ENCODE measurements at regions not wholly inside any gene's neighbourhood (a gene's known extent, or its start where the extent isn't known, plus 50 kb on each side); places are given as distances from the start of the nearest gene placed in this dataset.
"Not testable (repeated sequence)": the region's sequence is repeated elsewhere in the genome, so short reads cannot be mapped to it uniquely, and the experiment has no call there.

DNA sequence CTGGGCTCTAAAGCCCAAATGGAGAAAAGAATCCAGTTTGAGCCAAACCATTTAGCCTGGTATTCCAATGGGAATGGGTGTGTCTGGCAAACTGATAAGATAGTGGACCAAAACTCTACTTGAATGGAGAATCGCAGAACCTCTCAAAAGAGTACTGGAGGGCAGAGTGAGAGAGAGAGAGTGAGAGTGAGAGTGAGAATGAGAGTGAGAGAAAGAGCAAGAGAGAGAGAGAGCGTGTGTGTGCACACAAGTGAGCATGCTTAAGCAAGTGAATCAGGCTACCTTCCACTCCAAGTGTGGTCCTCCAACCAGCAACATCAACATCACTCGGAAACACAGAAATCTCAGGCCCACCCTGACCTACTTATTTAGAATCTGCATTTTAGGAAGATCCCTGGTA is 58.8 kb downstream of the UQCRFS1 start:
- no peak for DNase-seq (ENCODE audit: low read depth in 2 of 2)

DNA sequence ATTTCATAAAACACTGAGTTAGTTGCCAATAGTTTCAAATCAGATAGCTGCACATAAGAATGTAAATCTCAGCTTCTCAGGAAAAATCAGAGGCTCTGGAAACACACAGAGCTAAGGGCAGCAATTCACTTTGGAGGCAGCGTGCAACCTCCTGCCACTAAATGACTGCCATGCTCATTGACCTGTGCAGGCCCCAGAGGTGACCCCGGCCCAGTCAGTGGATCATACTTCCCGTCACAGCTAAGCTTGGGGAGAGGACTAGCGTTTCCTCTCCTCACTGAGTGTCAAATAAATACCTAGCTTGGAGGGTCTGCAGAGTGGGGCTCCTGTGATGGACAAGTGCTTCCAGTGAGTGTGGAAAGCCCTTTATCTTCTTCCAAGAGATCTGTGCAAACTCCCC is 67.2 kb downstream of the UQCRFS1 start:
- no peak for DNase-seq (ENCODE audit: low read depth in 2 of 2)

- no peak for DNase-seq (ENCODE audit: low read depth in 2 of 2)
Observed at GRCh38 chr19:29143183-29143582, 69.8 kb downstream of the UQCRFS1 start.

DNA sequence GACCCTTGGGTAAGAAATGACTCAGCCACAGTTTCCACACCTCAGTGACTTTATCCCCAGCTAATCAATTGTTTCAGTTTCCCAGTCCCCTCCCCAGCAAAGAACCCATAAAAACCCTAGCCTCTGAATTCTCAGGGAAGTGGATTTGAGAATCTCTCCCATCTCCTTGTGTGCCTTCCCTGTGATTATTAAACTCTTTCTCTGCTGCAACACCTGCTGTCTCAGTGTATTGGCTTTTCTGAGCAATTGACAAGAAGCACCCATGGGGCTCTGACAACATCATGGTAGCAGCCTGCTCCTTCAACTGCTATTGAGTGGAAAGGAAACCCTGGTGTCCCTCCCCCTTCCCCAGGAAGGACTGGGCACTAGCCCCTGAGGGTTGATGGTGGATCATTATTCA is 73.7 kb downstream of the UQCRFS1 start:
- DNase-seq (ENCODE audit: low read depth in 2 of 2) = no peak

DNA sequence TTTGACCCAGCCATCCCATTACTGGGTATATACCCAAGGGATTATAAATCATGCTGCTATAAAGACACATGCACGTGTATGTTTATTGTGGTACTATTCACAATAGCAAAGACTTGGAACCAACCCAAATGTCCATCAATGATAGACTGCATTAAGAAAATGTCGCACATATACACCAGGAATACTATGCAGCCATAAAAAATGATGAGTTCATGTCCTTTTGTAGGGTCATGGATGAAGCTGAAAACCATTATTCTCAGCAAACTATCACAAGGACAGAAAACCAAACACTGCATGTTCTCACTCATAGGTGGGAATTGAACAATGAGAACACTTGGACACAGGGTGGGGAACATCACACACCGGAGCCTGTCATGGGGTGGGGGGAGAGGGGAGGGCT is 74.7 kb downstream of the UQCRFS1 start:
- not testable (repeated sequence) for DNase-seq (ENCODE audit: low read depth in 2 of 2)

GRCh38 chr19:29131456-29131855 is 81.5 kb downstream of the UQCRFS1 start:
- no peak for DNase-seq (ENCODE audit: low read depth in 2 of 2)

- no peak for DNase-seq (ENCODE audit: low read depth in 2 of 2)
Observed at GRCh38 chr19:29129148-29129547, 83.8 kb downstream of the UQCRFS1 start.

DNA sequence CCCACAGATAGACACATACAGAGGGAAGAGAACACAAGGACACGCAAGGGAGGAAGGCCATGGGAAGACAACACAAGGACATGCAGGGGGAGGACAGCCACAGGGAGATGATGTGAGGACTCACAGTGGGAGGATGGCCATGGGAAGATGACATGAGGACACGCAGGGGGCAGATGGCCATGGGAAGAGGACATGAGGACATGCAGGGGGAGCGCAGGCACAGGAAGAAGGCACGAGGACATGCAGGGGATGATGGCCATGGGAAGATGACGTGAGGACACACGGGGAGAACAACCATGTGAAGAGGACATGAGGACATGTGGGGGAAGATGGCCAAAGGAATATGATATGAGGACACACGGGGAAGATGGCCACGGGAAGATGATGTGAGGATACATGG is 84.7 kb downstream of the UQCRFS1 start:
- DNase-seq (ENCODE audit: low read depth in 2 of 2) = no peak

GRCh38 chr19:29122185-29122584 is 90.8 kb downstream of the UQCRFS1 start:
- DNase-seq (ENCODE audit: low read depth in 2 of 2) = no peak

DNA sequence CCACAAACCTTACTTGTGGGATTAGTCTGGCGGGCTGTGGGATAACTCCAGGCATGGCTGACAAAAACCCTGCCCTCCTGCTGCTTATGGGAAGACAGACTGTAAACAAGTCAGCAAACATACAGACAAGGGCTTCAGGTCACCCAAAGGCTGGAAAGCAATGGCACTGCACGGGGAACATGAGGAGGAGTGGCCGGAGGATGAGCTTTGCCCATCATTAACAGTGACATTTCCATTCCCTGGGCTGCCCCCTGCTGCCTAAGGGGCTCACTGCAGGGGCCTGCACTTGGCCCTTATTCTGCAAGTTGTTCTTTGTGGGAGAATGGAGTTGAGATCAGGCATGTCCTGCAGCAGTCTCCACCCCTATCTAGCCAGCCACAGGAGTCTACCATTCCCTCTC is 91.3 kb downstream of the UQCRFS1 start:
- no peak for DNase-seq (ENCODE audit: low read depth in 2 of 2)

- DNase-seq (ENCODE audit: low read depth in 2 of 2) = no peak
Observed at GRCh38 chr19:29120466-29120865, 92.5 kb downstream of the UQCRFS1 start.

DNA sequence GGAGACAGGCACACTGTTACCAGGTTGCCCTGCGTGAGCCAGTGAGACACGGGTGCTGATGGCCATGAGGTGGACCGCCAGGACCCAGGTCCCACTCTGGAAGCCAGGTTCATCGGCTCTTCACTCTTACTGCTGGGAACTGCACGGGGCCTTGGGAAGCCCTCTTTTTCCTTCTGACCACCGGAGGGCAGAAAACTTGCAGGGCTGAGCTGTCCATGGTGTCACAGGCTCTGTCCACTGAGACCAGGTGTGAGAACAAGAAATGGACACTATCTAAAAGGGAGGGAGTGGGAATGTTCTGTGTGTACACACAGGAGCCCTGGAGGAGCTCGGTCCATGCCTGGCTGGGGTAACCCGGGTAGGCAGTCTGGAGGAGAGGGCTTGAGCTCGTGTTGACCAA is 93.4 kb downstream of the UQCRFS1 start:
- no peak for DNase-seq (ENCODE audit: low read depth in 2 of 2)

DNA sequence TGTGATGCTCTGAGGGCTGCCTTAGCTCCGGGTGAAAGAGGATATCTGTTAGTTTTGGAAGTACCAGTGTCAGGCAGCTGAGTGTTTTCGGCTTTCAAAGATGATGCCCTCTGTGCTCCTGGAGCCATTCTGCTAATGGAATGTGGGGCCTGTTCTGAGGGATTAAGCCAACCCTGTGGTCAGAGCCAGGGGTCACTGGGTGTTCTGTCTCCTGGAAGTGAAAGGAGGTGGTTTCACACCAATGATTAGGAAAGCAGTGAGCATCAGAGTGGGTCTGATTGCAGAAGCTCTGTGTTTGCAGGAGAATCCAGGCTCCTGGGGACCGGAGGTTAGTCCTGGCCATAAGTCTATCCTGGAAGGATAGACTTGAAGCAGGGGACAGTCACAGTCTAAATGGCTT is 94.6 kb downstream of the UQCRFS1 start:
- no peak for DNase-seq (ENCODE audit: low read depth in 2 of 2)

- DNase-seq (ENCODE audit: low read depth in 2 of 2) = no peak
Observed at GRCh38 chr19:29117926-29118325, 95.0 kb downstream of the UQCRFS1 start.

GRCh38 chr19:29115181-29115580 is 97.8 kb downstream of the UQCRFS1 start:
- no peak for DNase-seq (ENCODE audit: low read depth in 2 of 2)

DNA sequence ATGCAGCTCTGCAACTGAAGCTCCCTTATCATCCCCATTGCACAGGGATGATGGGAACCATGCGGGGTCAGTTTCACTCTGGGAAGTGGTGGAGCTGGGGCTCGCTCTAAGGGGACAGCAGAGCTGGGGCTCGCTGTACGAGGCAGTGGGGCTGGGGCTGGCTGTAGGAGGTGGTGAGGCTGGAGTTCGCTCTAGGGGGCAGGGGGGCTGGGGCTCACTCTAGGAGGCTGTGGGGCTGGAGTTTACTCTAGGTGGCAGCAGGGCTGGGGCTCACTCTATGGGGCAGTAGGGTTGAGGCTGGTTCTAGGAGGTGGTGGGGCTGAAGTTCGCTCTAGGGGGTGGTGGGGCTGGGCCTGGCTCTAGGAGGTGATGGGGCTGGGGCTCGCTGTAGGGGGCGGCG is 99.1 kb downstream of the UQCRFS1 start:
- no peak for DNase-seq (ENCODE audit: low read depth in 2 of 2)

DNA sequence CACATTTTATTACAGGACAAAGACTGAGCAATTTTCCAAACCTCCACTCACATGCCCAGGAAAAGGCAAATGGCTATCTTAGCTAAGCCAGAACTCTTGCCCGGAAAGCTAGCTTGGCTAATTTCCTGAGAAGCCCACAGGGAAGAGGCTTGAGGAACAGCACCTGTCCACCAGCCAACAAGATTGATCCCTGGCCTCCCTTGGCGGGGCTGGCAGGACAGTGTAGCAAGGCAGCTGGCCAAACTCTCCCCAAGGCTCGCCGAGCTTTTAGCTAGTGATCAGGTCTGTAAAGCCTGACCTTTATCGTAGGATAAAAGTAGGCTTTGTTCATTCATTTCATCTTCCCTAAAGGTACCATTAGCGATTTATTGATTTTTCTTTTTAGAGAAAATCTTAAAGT is 101.4 kb downstream of the UQCRFS1 start:
- DNase-seq (ENCODE audit: low read depth in 2 of 2) = no peak

DNA sequence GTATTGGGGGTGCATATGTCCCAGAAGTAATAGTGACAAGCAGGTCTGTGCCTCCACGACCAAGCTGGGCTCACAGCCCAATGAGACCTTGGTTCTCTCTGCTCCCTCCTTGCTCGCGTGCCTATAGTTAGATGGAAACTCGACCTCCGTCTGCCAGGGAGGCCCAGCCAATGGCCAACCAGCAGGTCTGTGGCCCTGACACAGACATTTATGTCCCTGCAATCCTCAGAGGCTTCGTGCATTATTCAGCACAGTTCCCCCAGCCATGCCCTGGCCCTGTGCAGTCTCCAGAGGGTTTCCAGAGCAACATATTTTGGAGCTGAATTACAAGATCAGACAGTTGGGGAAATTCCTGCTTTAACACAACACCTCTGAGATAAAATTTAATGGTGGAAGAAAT is 105.1 kb downstream of the UQCRFS1 start:
- no peak for DNase-seq (ENCODE audit: low read depth in 2 of 2)

DNA sequence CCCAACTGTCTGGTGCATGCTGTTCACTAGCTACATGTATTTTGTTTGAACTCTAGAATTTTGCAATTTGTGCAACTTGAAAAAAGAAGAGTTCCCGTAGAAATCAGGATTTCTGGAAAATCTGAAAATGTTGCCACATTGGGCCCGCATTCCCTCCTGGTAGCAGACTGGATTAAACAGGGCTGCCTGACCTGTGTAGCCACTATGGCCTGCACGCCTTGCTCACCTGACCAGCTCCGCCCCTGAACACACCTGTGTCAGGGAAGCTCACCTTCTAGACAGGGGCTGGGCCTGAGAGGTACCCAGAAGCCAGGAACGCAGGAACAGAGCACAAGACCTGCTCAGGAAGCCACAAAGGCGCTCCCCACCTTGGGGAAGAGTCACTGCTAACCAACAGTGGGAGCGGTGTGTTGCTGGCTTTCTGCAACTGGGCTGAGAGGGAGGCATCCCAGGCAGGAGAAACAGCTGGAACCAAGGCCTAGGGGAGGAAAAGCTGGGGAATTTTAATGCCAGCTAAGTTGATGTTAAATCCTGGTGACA is 106.5 kb downstream of the UQCRFS1 start:
- DNase-seq (ENCODE audit: low read depth in 2 of 2) = no peak

- DNase-seq (ENCODE audit: low read depth in 2 of 2) = no peak
Observed at GRCh38 chr19:29105629-29106292, 107.2 kb downstream of the UQCRFS1 start.

DNA sequence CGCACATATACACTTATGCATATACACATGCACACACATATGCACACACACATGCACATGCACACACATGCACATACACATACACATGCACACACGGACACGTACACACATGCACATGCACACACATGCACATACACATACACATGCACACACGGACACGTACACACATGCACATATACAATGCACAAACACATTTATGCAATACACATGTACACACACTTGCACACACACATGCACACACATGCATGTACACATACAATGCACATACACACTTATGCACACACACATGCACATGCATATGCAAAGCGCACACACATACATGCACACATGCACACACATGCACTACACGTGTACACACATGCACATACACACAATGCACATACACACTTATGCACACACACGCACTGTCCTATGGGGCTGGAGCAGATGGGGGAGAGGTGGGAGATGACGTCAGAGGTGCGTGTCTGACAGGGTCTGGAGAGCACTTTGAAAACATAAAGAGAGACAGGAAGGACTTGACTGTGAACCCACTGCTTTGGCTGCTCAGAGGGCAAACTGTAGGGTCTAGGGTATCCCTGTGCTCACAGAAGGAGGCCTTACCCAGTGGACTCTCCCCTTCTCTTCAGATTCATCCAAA is 108.2 kb downstream of the UQCRFS1 start:
- DNase-seq (ENCODE audit: low read depth in 2 of 2) = no peak

- no peak for DNase-seq (ENCODE audit: low read depth in 2 of 2)
Observed at GRCh38 chr19:29098863-29099481, 114.0 kb downstream of the UQCRFS1 start.

DNA sequence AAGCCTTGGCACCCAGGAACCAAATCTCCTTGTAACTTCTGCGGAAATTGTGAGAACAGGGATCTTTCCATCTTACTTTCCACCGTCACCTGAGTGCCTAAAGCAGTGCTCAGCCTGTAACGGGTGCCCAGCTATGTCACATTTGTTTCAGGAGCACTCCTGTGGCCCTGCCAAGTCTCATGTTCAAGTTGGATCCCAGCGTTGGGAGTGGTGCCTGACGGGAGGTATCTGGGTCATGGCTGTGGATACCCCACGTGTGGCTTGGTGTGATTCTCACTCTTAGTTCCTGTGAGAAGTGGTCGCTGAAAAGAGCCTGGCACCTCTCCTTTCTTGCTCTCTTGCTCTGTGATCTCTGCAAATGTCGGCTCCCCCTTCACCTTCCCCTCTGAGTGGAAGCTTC is 114.9 kb downstream of the UQCRFS1 start:
- DNase-seq (ENCODE audit: low read depth in 2 of 2) = no peak
